ENCODE measurements at regions not wholly inside any gene's neighbourhood (a gene's known extent, or its start where the extent isn't known, plus 50 kb on each side); places are given as distances from the start of the nearest gene placed in this dataset.

DNA sequence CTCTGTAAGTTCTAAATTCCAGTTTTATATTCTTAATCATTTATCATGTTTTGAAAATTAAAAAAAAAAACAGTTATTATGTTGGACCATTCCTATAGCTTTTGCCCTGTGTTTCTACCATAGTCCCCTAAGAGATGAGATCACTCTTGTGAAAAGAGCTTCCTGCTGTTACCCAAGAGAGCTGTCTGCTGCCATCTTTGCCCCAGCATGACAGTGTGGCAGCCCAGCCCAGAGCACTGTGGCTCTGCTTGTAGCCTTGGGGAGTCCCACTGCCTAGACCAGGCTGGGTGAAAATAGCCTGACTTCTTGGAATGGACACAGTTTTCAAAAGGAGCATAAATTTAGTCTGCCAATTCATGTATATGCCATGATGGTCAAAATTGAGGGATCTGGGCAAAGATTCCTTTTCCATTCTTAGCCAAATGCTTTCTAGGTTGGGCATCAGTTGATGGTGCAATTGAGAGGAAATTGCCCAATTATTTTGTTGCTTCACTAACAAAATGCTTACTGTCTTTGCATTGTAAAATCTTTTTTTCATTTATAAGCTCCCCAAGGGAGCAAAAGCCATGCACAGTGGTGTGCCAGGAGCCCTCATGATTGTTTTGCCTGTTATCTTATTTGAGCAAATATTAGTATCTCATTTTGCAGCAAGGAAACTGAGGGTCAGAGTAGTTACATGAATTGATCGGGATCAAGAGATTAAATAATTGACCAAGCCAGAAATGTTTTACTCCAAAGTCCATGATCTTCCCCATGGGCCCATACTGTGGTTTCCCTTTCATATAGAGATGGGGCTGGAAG is 72.8 kb downstream of the ETS2 start:
- no peaks in the 10 kb centered on the region for H3K27me3 ChIP-seq
- TF ChIP-seq Cebpa-rat (IDR thresholded peaks at IDR 0.05), result no peak
- peaks cover 26% of the 10 kb centered on the region for H3K9me3 ChIP-seq
- peak overlapping the region; percentile 22; the same call in 1 of the 2 replicates for H3K4me2 ChIP-seq
- H3K27ac ChIP-seq, result no peak overlapping the region
- H4K20me1 ChIP-seq, result no peaks in the 10 kb centered on the region
- no peaks in the 10 kb centered on the region for H3K36me3 ChIP-seq
- H3K9ac ChIP-seq, result no peak overlapping the region
- peaks cover 8% of the 10 kb centered on the region for H3K4me1 ChIP-seq
- H3K4me3 ChIP-seq, result no peak overlapping the region

DNA sequence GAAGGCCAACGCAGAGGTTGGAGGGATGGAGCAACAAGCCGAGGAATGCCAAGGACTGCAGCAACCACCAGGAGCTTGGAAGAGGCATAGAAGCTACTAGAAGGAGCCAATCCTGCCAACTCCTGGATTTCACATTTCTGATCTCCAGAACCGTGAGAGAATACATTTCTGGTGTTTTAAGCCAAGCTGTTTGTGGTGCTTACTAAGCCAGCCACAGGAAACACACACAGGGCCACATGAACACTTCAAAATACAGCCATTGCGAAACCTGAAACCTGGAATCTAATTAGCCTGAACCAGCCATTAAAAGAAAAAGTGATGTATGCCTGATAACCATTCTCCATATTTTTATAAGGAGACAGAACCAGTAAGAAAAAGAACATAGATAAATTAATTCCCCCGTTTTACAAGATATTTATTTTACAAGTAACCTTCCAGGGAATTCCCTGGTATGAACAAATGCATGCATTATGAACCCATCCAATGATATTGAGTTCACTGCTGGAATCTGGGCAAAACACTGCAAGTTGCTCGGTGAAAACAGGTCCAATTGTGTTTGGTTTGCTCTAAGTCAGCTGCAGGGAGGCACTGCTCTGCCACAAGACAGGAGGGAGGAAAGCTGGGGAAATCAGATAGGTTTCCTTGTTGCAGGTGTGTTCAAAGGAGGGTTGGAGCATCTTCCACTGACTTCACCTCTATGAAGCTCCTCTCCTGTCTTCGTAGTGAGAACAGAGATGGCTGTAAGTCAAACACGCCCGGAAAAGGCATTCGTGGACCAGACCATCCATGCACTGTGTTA is 70.2 kb downstream of the ETS2 start:
- no peak overlapping the region for H3K4me2 ChIP-seq
- no peaks in the 10 kb centered on the region for H3K36me3 ChIP-seq
- 0 out of 2 replicates have a peak, but pooled peaks have one; percentile 34 for TF ChIP-seq Cebpa-rat (IDR thresholded peaks at IDR 0.05)

More for the DNA sequence above, 70.2 kb downstream of the ETS2 start:
- Histone ChIP-seq H4K20me1 (no peaks in the 10 kb centered on the region), H3K27me3 (no peaks in the 10 kb centered on the region), H3K27ac (no peak overlapping the region), H3K9ac (no peak overlapping the region), H3K4me3 (no peak overlapping the region), H3K9me3 (peaks cover 23% of the 10 kb centered on the region), H3K4me1 (peaks cover 8% of the 10 kb centered on the region)

Measured in BLaER1 (cell line).